Activated B cell treated with CpG ODN at 0.5 μM for 24 hours (primary cell): ENCODE measurements at regions not wholly inside any gene's neighbourhood (a gene's known extent, or its start where the extent isn't known, plus 50 kb on each side); places are given as distances from the start of the nearest gene placed in this dataset.

Source experiments
- ATAC-seq: fragments of 200-7000 bp; cut with Tn5 transposase; one replicate; pipeline ENCODE4 v1.10.0; 2021; ENCODE audit warnings: low read depth, mild to moderate bottlenecking, moderate library complexity
- CTCF ChIA-PET: fragments of 350-600 bp; sonication (Branson Sonifier 250); formaldehyde crosslinking; loops from one replicate; lab custom pipeline; 2021; ENCODE audit warnings: antibody characterized with exemption; lab: Charles Lee
- POLR2A ChIA-PET: fragments of 350-600 bp; sonication (Branson Sonifier 250); formaldehyde crosslinking; loops from one replicate; lab custom pipeline; 2021; ENCODE audit warnings: antibody characterized with exemption; lab: Charles Lee
- DNase-seq: peaks from one replicate; pipeline ENCODE4 v3.0.0; 2022
- H3K27ac Mint-ChIP-seq: one replicate; pipeline ENCODE4 v1.8.0; 2020; ENCODE audit warnings: mixed read lengths
- H3K27me3 Mint-ChIP-seq: one replicate; pipeline ENCODE4 v1.8.0; 2021; ENCODE audit warnings: mixed read lengths
- H3K36me3 Mint-ChIP-seq: one replicate; pipeline ENCODE4 v1.8.0; 2021; ENCODE audit warnings: low read depth, mixed read lengths
- H3K4me1 Mint-ChIP-seq: one replicate; pipeline ENCODE4 v1.8.0; 2021; ENCODE audit warnings: mixed read lengths
- H3K4me3 Mint-ChIP-seq: one replicate; pipeline ENCODE4 v1.8.0; 2020; ENCODE audit warnings: mild to moderate bottlenecking, mixed read lengths
- H3K9me3 Mint-ChIP-seq: one replicate; pipeline ENCODE4 v1.8.0; 2020; ENCODE audit warnings: mixed read lengths
- intact Hi-C: fragments of 100-400 bp; cut with micrococcal nuclease; formaldehyde crosslinking; loops from one replicate; pipeline ENCODE4 v1.15.1; 2024
- TF ChIP-seq, protein P1 (sequence below): fragments of 200-600 bp; IDR thresholded peaks from one replicate; pipeline ENCODE4 v1.8.0; 2022; ENCODE audit warnings: antibody characterized with exemption, mild to moderate bottlenecking

DNA sequence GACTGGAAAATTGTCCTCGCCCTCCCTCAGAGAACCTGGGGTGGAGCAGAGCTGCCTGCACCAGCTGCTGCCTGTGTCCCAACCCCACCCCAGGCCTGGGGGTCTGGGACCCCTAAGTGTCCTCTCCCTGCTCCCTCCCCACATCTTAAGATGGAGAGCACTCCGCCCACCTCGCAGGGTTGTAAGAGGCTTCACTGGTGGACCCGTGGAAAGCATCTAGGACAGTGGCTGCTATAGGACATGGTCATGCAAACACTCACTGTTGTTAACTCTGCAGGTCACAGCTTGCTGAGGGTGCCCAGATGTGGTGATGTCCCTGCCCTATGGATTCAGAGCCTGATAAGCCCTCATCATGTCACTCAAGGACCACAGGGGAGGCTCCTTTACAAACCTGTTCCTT, 62.0 kb upstream of the ARNT2 start:
- H3K27ac Mint-ChIP-seq, result no peak overlapping the region
- no peaks in the 10 kb centered on the region for H3K36me3 Mint-ChIP-seq
- no peak overlapping the region for H3K4me3 Mint-ChIP-seq
- no peak for ATAC-seq
- H3K27me3 Mint-ChIP-seq, result peaks cover 30% of the 10 kb centered on the region
- TF ChIP-seq, protein P1, sequence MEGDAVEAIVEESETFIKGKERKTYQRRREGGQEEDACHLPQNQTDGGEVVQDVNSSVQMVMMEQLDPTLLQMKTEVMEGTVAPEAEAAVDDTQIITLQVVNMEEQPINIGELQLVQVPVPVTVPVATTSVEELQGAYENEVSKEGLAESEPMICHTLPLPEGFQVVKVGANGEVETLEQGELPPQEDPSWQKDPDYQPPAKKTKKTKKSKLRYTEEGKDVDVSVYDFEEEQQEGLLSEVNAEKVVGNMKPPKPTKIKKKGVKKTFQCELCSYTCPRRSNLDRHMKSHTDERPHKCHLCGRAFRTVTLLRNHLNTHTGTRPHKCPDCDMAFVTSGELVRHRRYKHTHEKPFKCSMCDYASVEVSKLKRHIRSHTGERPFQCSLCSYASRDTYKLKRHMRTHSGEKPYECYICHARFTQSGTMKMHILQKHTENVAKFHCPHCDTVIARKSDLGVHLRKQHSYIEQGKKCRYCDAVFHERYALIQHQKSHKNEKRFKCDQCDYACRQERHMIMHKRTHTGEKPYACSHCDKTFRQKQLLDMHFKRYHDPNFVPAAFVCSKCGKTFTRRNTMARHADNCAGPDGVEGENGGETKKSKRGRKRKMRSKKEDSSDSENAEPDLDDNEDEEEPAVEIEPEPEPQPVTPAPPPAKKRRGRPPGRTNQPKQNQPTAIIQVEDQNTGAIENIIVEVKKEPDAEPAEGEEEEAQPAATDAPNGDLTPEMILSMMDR, result no peak
- no peak for DNase-seq
- ChIA-PET POLR2A (no interaction called here), CTCF (no interaction called here)
- H3K4me1 Mint-ChIP-seq, result no peaks in the 10 kb centered on the region
- no peaks in the 10 kb centered on the region for H3K9me3 Mint-ChIP-seq
- intact Hi-C loops, result no loop called here

DNA sequence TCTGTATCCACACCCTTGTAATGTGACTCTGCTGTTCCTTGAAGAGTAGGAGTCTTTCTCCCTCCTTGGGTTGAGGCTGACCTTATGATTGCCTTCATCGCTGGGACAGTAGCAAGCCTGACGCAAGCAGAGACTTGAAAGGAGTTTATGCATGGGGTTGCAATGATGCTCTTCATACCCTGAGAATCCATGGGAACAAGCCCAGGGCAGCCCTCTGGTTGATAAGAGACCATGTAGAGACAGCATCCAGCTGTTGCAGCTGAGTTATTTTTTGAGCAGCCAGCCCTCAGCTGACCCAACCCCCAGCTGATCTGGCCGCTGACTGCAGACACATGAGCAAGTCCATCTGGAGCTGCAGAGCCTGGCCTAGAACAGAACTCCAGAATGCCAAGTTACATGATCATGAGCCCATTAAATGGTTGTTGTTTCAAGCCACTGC, 60.6 kb upstream of the ARNT2 start:
- CTCF ChIA-PET, result no interaction called here
- intact Hi-C loops, result no loop called here

GRCh38 chr15:80350941-80351610, 53.1 kb upstream of the ARNT2 start:
- Mint-ChIP-seq H3K36me3 (no peaks in the 10 kb centered on the region), H3K4me3 (no peak overlapping the region), H3K27ac (no peak overlapping the region), H3K9me3 (no peaks in the 10 kb centered on the region), H3K4me1 (no peaks in the 10 kb centered on the region), H3K27me3 (peaks cover 16% of the 10 kb centered on the region)
- TF ChIP-seq, protein P1, result no peak
- no peak for DNase-seq
- ChIA-PET CTCF (no interaction called here), POLR2A (no interaction called here)
- ATAC-seq, result no peak
- intact Hi-C loops, result no loop called here

More for the DNA sequence above, 60.6 kb upstream of the ARNT2 start:
- Mint-ChIP-seq H3K4me1 (no peaks in the 10 kb centered on the region), H3K36me3 (no peaks in the 10 kb centered on the region), H3K27ac (no peak overlapping the region), H3K27me3 (peaks cover 30% of the 10 kb centered on the region), H3K9me3 (no peaks in the 10 kb centered on the region), H3K4me3 (no peak overlapping the region)
- DNase-seq (no peak), ATAC-seq (no peak)
- TF ChIP-seq, protein P1, result no peak
- POLR2A ChIA-PET, result no interaction called here
